K562 (cell line): ENCODE measurements at regions not wholly inside any gene's neighbourhood (a gene's known extent, or its start where the extent isn't known, plus 50 kb on each side); places are given as distances from the start of the nearest gene placed in this dataset.

Source experiments
- ATAC-seq: fragments of 200-7000 bp; cut with Tn5 transposase; 3 replicates; pipeline ENCODE4 v1.9.1; 2020; ENCODE audit warnings: moderate library complexity
- BruUV-seq: library from RNA; stranded (reverse); fragments of 400-500 nt; replicated peaks from 2 replicates; lab custom pipeline; 2021; lab: Mats Ljungman, UMichigan
- CTCF ChIA-PET: fragments of 300-600 bp; formaldehyde crosslinking; extraction: SDS; loops from one replicate; lab custom pipeline; 2021; ENCODE audit warnings: low intra/inter-chr PET ratio; lab: Yijun Ruan, JAX
- POLR2A ChIA-PET: fragments of 300-600, 350-650 bp; sonication (Branson Sonifier 250); formaldehyde crosslinking; extraction: SDS; loops from one replicate; lab custom pipeline; 2021; ENCODE audit warnings: antibody characterized with exemption, inconsistent platforms; lab: Yijun Ruan, JAX
- DNase-seq, 4 experiments: peaks; one replicate each; pipeline versions ENCODE4 v3.0.0 to v3.0.0-alpha.2; 2011 to 2018; ENCODE audit warnings: low spot score in 3 of 4, mixed read lengths in 3 of 4; ENCODE audit errors: extremely low read depth in 1 of 4
- FAIRE-seq: peaks from 2 replicates; lab custom pipeline; 2011; peaks lifted over from hg19 to GRCh38; lab: Jason Lieb, UNC
- H2AFZ ChIP-seq: 2 replicates; pipeline ENCODE4 v1.6.0; 2011; ENCODE audit warnings: low read depth, low read length, control low read depth, inconsistent platforms
- H3K27ac ChIP-seq: fragments of 200-600 bp; 3 replicates; pipeline ENCODE4 v1.8.0; 2011; ENCODE audit warnings: low read depth, mild to moderate bottlenecking, control low read depth, inconsistent platforms, low read length, moderate library complexity, mixed read lengths; ENCODE audit errors: extremely low read depth
- H3K27me3 ChIP-seq, 2 experiments: fragments of 300-600 bp in 1 of 2; 2 replicates in 1 of 2; 3 replicates in 1 of 2; pipeline versions ENCODE4 v1.6.0 to v1.8.0; 2011; ENCODE audit warnings: inconsistent platforms in 2 of 2, low read length in 2 of 2, mild to moderate bottlenecking in 1 of 2, mixed read lengths in 1 of 2, moderate library complexity in 1 of 2; ENCODE audit not compliant: control insufficient read depth in 2 of 2, insufficient read depth in 2 of 2
- H3K36me3 ChIP-seq: fragments of 300-600 bp; 3 replicates; pipeline ENCODE4 v1.8.0; 2011; ENCODE audit warnings: mild to moderate bottlenecking, low read length, inconsistent platforms; ENCODE audit not compliant: control insufficient read depth, insufficient read depth
- H3K4me1 ChIP-seq, 2 experiments: fragments of 200-600 bp in 1 of 2; replicated peaks in 1 of 2; 2 replicates in 1 of 2; 3 replicates in 1 of 2; pipeline versions ENCODE4 v1.5.1 to v1.8.0; 2011; ENCODE audit warnings: inconsistent platforms in 2 of 2, low read length in 2 of 2, mild to moderate bottlenecking in 1 of 2, mixed read lengths in 1 of 2, moderate library complexity in 1 of 2; ENCODE audit not compliant: control insufficient read depth in 2 of 2, insufficient read depth in 2 of 2
- H3K4me2 ChIP-seq: 2 replicates; pipeline ENCODE4 v1.6.1; 2011; ENCODE audit warnings: low read length, control low read depth, inconsistent platforms, mixed read lengths; ENCODE audit not compliant: insufficient read depth
- H3K4me3 ChIP-seq: fragments of 200-600 bp; sonication (generic), shearing (Covaris generic); 2 replicates; pipeline ENCODE4 v1.5.1; 2016; ENCODE audit warnings: control low read depth, inconsistent platforms
- H3K79me2 ChIP-seq: fragments of 200-600 bp; 3 replicates; pipeline ENCODE4 v1.8.0; 2011; ENCODE audit warnings: low read length, inconsistent platforms; ENCODE audit not compliant: control insufficient read depth, insufficient read depth
- H3K9ac ChIP-seq, 2 experiments: 2 replicates each; pipeline versions ENCODE4 v1.6.0 to v1.6.1; 2011; ENCODE audit warnings: low read depth in 2 of 2, low read length in 2 of 2, control low read depth in 1 of 2, inconsistent platforms in 1 of 2, mild to moderate bottlenecking in 1 of 2, mixed read lengths in 1 of 2; ENCODE audit not compliant: insufficient read depth in 1 of 2
- H3K9me1 ChIP-seq: one replicate; pipeline ENCODE4 v1.6.0; 2011; ENCODE audit warnings: inconsistent platforms, mild to moderate bottlenecking, low read length, moderate library complexity; ENCODE audit not compliant: control insufficient read depth, insufficient read depth
- H3K9me3 ChIP-seq: replicated peaks from 2 replicates; pipeline ENCODE4 v1.5.1; 2011; ENCODE audit warnings: low read depth, low read length, inconsistent platforms; ENCODE audit not compliant: control insufficient read depth, insufficient read depth
- H4K20me1 ChIP-seq: replicated peaks from 2 replicates; pipeline ENCODE4 v1.6.1; 2011; ENCODE audit warnings: low read length, inconsistent platforms, mixed read lengths; ENCODE audit not compliant: control insufficient read depth, insufficient read depth
- FOXK1 ChIP-seq: sonication (generic); formaldehyde crosslinking; IDR thresholded peaks from 2 replicates; pipeline ENCODE4 v1.8.0; 2022; ENCODE audit warnings: missing genetic modification reagents, mild to moderate bottlenecking, borderline replicate concordance
- KLF16 ChIP-seq: IDR thresholded peaks from 2 replicates; pipeline ENCODE4 v1.6.1; 2016; ENCODE audit warnings: antibody characterized with exemption
- KLF6 ChIP-seq: fragments of 250-450 bp; sonication (Bioruptor Pico); IDR thresholded peaks from 2 replicates; pipeline ENCODE4 v1.4.0; 2020; ENCODE audit warnings: mild to moderate bottlenecking, moderate library complexity, borderline replicate concordance
- RFX5 ChIP-seq: IDR thresholded peaks from 2 replicates; pipeline ENCODE4 v1.6.1; 2011; ENCODE audit warnings: low read depth, mild to moderate bottlenecking, improper control_type of control experiment, low read length
- TCF7 ChIP-seq: sonication (generic); IDR thresholded peaks from 2 replicates; pipeline ENCODE4 v1.6.1; 2016; ENCODE audit warnings: antibody characterized with exemption, borderline replicate concordance
- WGBS: fragments of 100-300 bp; shearing (Covaris generic); methylation state at CpG from one replicate; pipeline ENCODE4 v1.1.6; 2016; ENCODE audit warnings: low coverage, mixed read lengths; ENCODE audit not compliant: insufficient coverage; ENCODE audit errors: missing lambda C conversion rate; 5-methylcytosine and 5-hydroxymethylcytosine counted together
- in situ Hi-C: fragments of 300-500 bp; cut with MboI; formaldehyde crosslinking; loops from 4 replicates; pipeline ENCODE4 v1.15.0; 2018; ENCODE audit warnings: inconsistent platforms, mixed read lengths
- intact Hi-C: fragments of 100-400 bp; cut with micrococcal nuclease; formaldehyde crosslinking; loops from 2 replicates; pipeline ENCODE4 v1.14.2; 2022
- TF ChIP-seq, protein P1 (sequence below): fragments of 450-650 bp; IDR thresholded peaks from 2 replicates; pipeline ENCODE4 v1.6.1; 2017; ENCODE audit warnings: mild to moderate bottlenecking, moderate library complexity

DNA sequence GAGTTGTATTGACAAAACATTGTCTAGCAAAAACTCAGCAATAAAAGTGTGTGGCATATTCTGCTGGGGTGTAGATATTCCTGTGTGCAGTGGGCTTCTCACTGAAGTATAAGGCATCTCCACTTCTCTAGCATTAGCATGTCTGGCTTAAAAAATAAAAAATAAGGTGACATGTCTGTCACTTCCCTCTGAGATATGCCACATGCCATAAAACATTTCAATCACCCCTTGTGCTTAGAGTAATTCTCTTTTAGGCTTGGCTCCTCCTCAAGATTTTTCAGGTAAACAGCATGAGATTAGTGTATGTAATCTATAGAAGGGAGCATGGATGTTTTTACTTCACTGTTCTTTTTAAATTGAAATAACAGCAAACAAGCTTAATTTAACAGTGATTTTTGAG, 194.4 kb upstream of the SNX7 start:
- no peaks in the 10 kb centered on the region for H3K9me3 ChIP-seq
- intact Hi-C loops (no loop called here), in situ Hi-C loops (no loop called here)
- H3K9me1 ChIP-seq, result no peaks in the 10 kb centered on the region
- DNase-seq (no peak), ATAC-seq (no peak), FAIRE-seq (no peak)
- no TSS peak for BruUV-seq
- POLR2A ChIA-PET, result no interaction called here
- CTCF ChIA-PET, result no interaction called here
- no peak overlapping the region for H3K9ac ChIP-seq
- H3K36me3 ChIP-seq, result no peaks in the 10 kb centered on the region
- no peak overlapping the region for H3K4me3 ChIP-seq
- no peak overlapping the region for H3K27ac ChIP-seq
- no peaks in the 10 kb centered on the region for H4K20me1 ChIP-seq
- H3K4me2 ChIP-seq, result no peak overlapping the region
- H3K79me2 ChIP-seq, result no peaks in the 10 kb centered on the region
- H3K27me3 ChIP-seq, result no peaks in the 10 kb centered on the region
- H3K4me1 ChIP-seq, result no peaks in the 10 kb centered on the region
- TF ChIP-seq TCF7, result no peak
- TF ChIP-seq, protein P1, sequence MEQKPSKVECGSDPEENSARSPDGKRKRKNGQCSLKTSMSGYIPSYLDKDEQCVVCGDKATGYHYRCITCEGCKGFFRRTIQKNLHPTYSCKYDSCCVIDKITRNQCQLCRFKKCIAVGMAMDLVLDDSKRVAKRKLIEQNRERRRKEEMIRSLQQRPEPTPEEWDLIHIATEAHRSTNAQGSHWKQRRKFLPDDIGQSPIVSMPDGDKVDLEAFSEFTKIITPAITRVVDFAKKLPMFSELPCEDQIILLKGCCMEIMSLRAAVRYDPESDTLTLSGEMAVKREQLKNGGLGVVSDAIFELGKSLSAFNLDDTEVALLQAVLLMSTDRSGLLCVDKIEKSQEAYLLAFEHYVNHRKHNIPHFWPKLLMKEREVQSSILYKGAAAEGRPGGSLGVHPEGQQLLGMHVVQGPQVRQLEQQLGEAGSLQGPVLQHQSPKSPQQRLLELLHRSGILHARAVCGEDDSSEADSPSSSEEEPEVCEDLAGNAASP, result no peak
- TF ChIP-seq KLF16, result no peak
- H2AFZ ChIP-seq, result no peak overlapping the region

GRCh38 chr1:98461873-98462385, 199.6 kb upstream of the SNX7 start:
- ChIA-PET POLR2A (no interaction called here), CTCF (no interaction called here)
- H3K4me2 ChIP-seq, result no peak overlapping the region
- FAIRE-seq (no peak), ATAC-seq (no peak), DNase-seq (no peak)
- no peak overlapping the region for H3K9ac ChIP-seq
- no peaks in the 10 kb centered on the region for H3K9me3 ChIP-seq
- no peaks in the 10 kb centered on the region for H3K4me1 ChIP-seq
- in situ Hi-C loops (no loop called here), intact Hi-C loops (no loop called here)
- no peak overlapping the region for H3K27ac ChIP-seq
- no peaks in the 10 kb centered on the region for H3K9me1 ChIP-seq
- H4K20me1 ChIP-seq, result no peaks in the 10 kb centered on the region
- H3K79me2 ChIP-seq, result no peaks in the 10 kb centered on the region
- TF ChIP-seq FOXK1 (CRISPR knock-in tag) (no peak), RFX5 (no peak), KLF6 (CRISPR knock-in tag) (no peak)
- H3K27me3 ChIP-seq, result no peaks in the 10 kb centered on the region
- BruUV-seq, result no TSS peak
- H3K36me3 ChIP-seq, result no peaks in the 10 kb centered on the region
- H2AFZ ChIP-seq, result no peak overlapping the region
- 3% methylated on average over 7 of the region's 7 CpGs for WGBS
- H3K4me3 ChIP-seq, result no peak overlapping the region
